ENCODE measurements at regions not wholly inside any gene's neighbourhood (a gene's known extent, or its start where the extent isn't known, plus 50 kb on each side); places are given as distances from the start of the nearest gene placed in this dataset.

- DNase-seq (ENCODE audit: low spot score in 2 of 2, unreplicated experiment in 2 of 2): no peak
- Mint-ChIP-seq H3K36me3 (no peaks in the 10 kb centered on the region), H3K27ac (no peak overlapping the region), H3K4me3 (no peak overlapping the region), H3K27me3 (ENCODE audit: low read depth) (no peaks in the 10 kb centered on the region), H3K4me1 (peaks cover 4% of the 10 kb centered on the region), H3K9me3 (peaks cover 9% of the 10 kb centered on the region)
- TF ChIP-seq, protein P1, sequence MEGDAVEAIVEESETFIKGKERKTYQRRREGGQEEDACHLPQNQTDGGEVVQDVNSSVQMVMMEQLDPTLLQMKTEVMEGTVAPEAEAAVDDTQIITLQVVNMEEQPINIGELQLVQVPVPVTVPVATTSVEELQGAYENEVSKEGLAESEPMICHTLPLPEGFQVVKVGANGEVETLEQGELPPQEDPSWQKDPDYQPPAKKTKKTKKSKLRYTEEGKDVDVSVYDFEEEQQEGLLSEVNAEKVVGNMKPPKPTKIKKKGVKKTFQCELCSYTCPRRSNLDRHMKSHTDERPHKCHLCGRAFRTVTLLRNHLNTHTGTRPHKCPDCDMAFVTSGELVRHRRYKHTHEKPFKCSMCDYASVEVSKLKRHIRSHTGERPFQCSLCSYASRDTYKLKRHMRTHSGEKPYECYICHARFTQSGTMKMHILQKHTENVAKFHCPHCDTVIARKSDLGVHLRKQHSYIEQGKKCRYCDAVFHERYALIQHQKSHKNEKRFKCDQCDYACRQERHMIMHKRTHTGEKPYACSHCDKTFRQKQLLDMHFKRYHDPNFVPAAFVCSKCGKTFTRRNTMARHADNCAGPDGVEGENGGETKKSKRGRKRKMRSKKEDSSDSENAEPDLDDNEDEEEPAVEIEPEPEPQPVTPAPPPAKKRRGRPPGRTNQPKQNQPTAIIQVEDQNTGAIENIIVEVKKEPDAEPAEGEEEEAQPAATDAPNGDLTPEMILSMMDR (IDR thresholded peaks at IDR 0.05; ENCODE audit: unreplicated experiment): no peak
Measured at GRCh38 chr5:39896104-39896503, 471.3 kb upstream of the DAB2 start.

- no peak overlapping the region for H3K4me3 Mint-ChIP-seq
- TF ChIP-seq, protein P1 (IDR thresholded peaks at IDR 0.05; ENCODE audit: unreplicated experiment): no peak
- peaks cover 4% of the 10 kb centered on the region for H3K9me3 Mint-ChIP-seq
- DNase-seq (ENCODE audit: low spot score in 2 of 2, unreplicated experiment in 2 of 2): no peak
- H3K36me3 Mint-ChIP-seq: no peaks in the 10 kb centered on the region
- H3K4me1 Mint-ChIP-seq: peaks cover 4% of the 10 kb centered on the region
- no peaks in the 10 kb centered on the region for H3K27me3 Mint-ChIP-seq (ENCODE audit: low read depth)
- no peak overlapping the region for H3K27ac Mint-ChIP-seq
Measured at GRCh38 chr5:39892708-39893107, 467.9 kb upstream of the DAB2 start.

GRCh38 chr5:39891376-39891775, 466.6 kb upstream of the DAB2 start:
- peaks cover 10% of the 10 kb centered on the region for H3K9me3 Mint-ChIP-seq
- TF ChIP-seq, protein P1 (IDR thresholded peaks at IDR 0.05; ENCODE audit: unreplicated experiment): no peak
- H3K27ac Mint-ChIP-seq: no peak overlapping the region
- H3K27me3 Mint-ChIP-seq (ENCODE audit: low read depth): no peaks in the 10 kb centered on the region
- H3K36me3 Mint-ChIP-seq: peaks cover 2% of the 10 kb centered on the region
- no peaks in the 10 kb centered on the region for H3K4me1 Mint-ChIP-seq
- no peak overlapping the region for H3K4me3 Mint-ChIP-seq
- DNase-seq (ENCODE audit: low spot score in 2 of 2, unreplicated experiment in 2 of 2): no peak

- Mint-ChIP-seq H3K27me3 (ENCODE audit: low read depth) (no peaks in the 10 kb centered on the region), H3K9me3 (peaks cover 4% of the 10 kb centered on the region), H3K36me3 (peaks cover 2% of the 10 kb centered on the region), H3K4me3 (no peak overlapping the region), H3K27ac (no peak overlapping the region), H3K4me1 (peaks cover 4% of the 10 kb centered on the region)
- TF ChIP-seq, protein P1 (IDR thresholded peaks at IDR 0.05; ENCODE audit: unreplicated experiment): no peak
- no peak for DNase-seq (ENCODE audit: low spot score in 2 of 2, unreplicated experiment in 2 of 2)
Measured at GRCh38 chr5:39880985-39881384, 456.2 kb upstream of the DAB2 start.

DNA sequence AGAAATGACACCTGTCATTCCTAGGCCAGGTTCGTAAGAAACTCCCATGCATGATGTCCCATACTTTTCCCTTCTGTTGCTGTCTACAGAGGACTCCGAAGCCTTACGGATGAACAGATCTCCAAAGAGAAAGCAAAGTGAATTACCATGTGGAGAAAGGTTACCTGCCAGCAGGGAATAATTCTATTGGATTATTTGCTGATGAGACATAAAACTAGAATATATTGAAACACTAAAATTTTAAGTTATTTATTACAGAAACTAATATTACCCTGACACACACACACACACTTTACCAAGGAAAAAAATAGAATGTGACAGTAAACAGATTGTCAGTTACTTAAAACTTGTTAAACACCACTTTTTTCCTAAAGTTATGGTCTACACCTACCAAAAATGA, 452.7 kb upstream of the DAB2 start:
- Mint-ChIP-seq H3K4me3 (no peak overlapping the region), H3K9me3 (no peaks in the 10 kb centered on the region), H3K36me3 (no peaks in the 10 kb centered on the region), H3K4me1 (no peaks in the 10 kb centered on the region), H3K27me3 (ENCODE audit: low read depth) (no peaks in the 10 kb centered on the region), H3K27ac (no peak overlapping the region)
- TF ChIP-seq, protein P1 (IDR thresholded peaks at IDR 0.05; ENCODE audit: unreplicated experiment): no peak
- no peak for DNase-seq (ENCODE audit: low spot score in 2 of 2, unreplicated experiment in 2 of 2)

- no peak overlapping the region for H3K4me3 Mint-ChIP-seq
Measured at GRCh38 chr5:39876146-39876545, 451.4 kb upstream of the DAB2 start.

More at GRCh38 chr5:39876146-39876545, 451.4 kb upstream of the DAB2 start:
- TF ChIP-seq, protein P1 (IDR thresholded peaks at IDR 0.05; ENCODE audit: unreplicated experiment): no peak
- DNase-seq (ENCODE audit: low spot score in 2 of 2, unreplicated experiment in 2 of 2): no peak
- H3K4me1 Mint-ChIP-seq: no peaks in the 10 kb centered on the region
- no peak overlapping the region for H3K27ac Mint-ChIP-seq
- no peaks in the 10 kb centered on the region for H3K27me3 Mint-ChIP-seq (ENCODE audit: low read depth)
- H3K36me3 Mint-ChIP-seq: no peaks in the 10 kb centered on the region
- H3K9me3 Mint-ChIP-seq: peaks cover under 1% of the 10 kb centered on the region

All from mesothelial cell of epicardium (in vitro differentiated cells).